H1 (cell line): ENCODE measurements at regions not wholly inside any gene's neighbourhood (a gene's known extent, or its start where the extent isn't known, plus 50 kb on each side); places are given as distances from the start of the nearest gene placed in this dataset.

ENCODE experiments used
- CTCF ChIA-PET: fragments of 300-600 bp; sonication (Branson Sonifier 250); formaldehyde crosslinking; loops from one replicate; lab custom pipeline; 2021; ENCODE audit not compliant: partially characterized antibody; lab: Charles Lee
- POLR2A ChIA-PET: fragments of 300-600 bp; sonication (Branson Sonifier 250); formaldehyde crosslinking; loops from one replicate; lab custom pipeline; 2021; ENCODE audit warnings: inconsistent platforms; ENCODE audit not compliant: partially characterized antibody; lab: Charles Lee
- DNase-seq, 2 experiments: peaks; one replicate each; pipeline versions ENCODE4 v3.0.0 to v3.0.0-alpha.2; 2010 to 2022; ENCODE audit warnings: low spot score in 2 of 2, low read depth in 1 of 2, mixed read lengths in 1 of 2
- FAIRE-seq: peaks from 2 replicates; lab custom pipeline; 2011; peaks lifted over from hg19 to GRCh38; lab: Jason Lieb, UNC
- H2AFZ ChIP-seq: 2 replicates; pipeline ENCODE4 v1.8.1; 2012; ENCODE audit warnings: low read length, inconsistent platforms
- H2AK5ac ChIP-seq: 2 replicates; pipeline ENCODE4 v1.6.1; 2013; ENCODE audit warnings: low read depth, low read length
- H2BK120ac ChIP-seq: replicated peaks from 2 replicates; pipeline ENCODE3; 2013; ENCODE audit warnings: low read depth, low read length, inconsistent platforms
- H2BK12ac ChIP-seq: 2 replicates; pipeline ENCODE4 v1.6.1; 2013; ENCODE audit warnings: low read depth, low read length
- H2BK15ac ChIP-seq: 2 replicates; pipeline ENCODE4 v1.6.1; 2013; ENCODE audit warnings: low read length
- H2BK20ac ChIP-seq: 2 replicates; pipeline ENCODE4 v1.6.1; 2013; ENCODE audit warnings: low read length
- H2BK5ac ChIP-seq: 2 replicates; pipeline ENCODE4 v1.6.1; 2013; ENCODE audit warnings: low read depth, low read length
- H3K14ac ChIP-seq: 2 replicates; pipeline ENCODE4 v1.6.1; 2013; ENCODE audit warnings: inconsistent platforms; ENCODE audit not compliant: insufficient read length
- H3K18ac ChIP-seq: 2 replicates; pipeline ENCODE4 v1.6.1; 2013; ENCODE audit warnings: low read length; ENCODE audit errors: extremely low read depth
- H3K23ac ChIP-seq: 2 replicates; pipeline ENCODE4 v1.6.1; 2013; ENCODE audit warnings: inconsistent platforms; ENCODE audit not compliant: insufficient read length
- H3K23me2 ChIP-seq: 2 replicates; pipeline ENCODE4 v1.6.1; 2013; ENCODE audit warnings: low read depth, low read length
- H3K27ac ChIP-seq: 2 replicates; pipeline ENCODE4 v1.6.1; 2011; ENCODE audit warnings: low read depth, low read length, inconsistent platforms
- H3K27me3 ChIP-seq, 4 experiments: replicated peaks in 1 of 4; 1 replicate in 1 of 4; 2 replicates in 3 of 4; pipeline versions ENCODE4 v1.6.1 to v1.8.1; 2011 to 2013; ENCODE audit warnings: low read length in 3 of 4, mild to moderate bottlenecking in 3 of 4, inconsistent platforms in 2 of 4, mixed read lengths in 2 of 4, moderate library complexity in 1 of 4; ENCODE audit not compliant: control insufficient read depth in 3 of 4, insufficient read depth in 3 of 4; ENCODE audit errors: extremely low read depth in 1 of 4
- H3K36me3 ChIP-seq, 4 experiments: 2 replicates each; pipeline versions ENCODE4 v1.6.1 to v1.8.1; 2011 to 2013; ENCODE audit warnings: mild to moderate bottlenecking in 4 of 4, low read length in 3 of 4, moderate library complexity in 2 of 4, control low read depth in 1 of 4, inconsistent platforms in 1 of 4; ENCODE audit not compliant: insufficient read depth in 4 of 4, control insufficient read depth in 2 of 4
- H3K4ac ChIP-seq: replicated peaks from 2 replicates; pipeline ENCODE3; 2013; ENCODE audit warnings: low read length, low read depth, mixed read lengths, inconsistent platforms; ENCODE audit not compliant: insufficient read length
- H3K4me1 ChIP-seq, 4 experiments: replicated peaks in 1 of 4; 1 replicate in 1 of 4; 2 replicates in 3 of 4; pipeline versions ENCODE4 v1.6.1 to v1.8.1; 2011 to 2013; ENCODE audit warnings: low read length in 3 of 4, inconsistent platforms in 2 of 4, mixed read lengths in 1 of 4; ENCODE audit not compliant: insufficient read depth in 4 of 4, control insufficient read depth in 3 of 4
- H3K4me2 ChIP-seq, 2 experiments: 2 replicates each; pipeline versions ENCODE4 v1.6.1 to v1.8.1; 2011 to 2013; ENCODE audit warnings: low read depth in 2 of 2, low read length in 2 of 2, control low read depth in 1 of 2, inconsistent platforms in 1 of 2, mild to moderate bottlenecking in 1 of 2; ENCODE audit not compliant: insufficient read depth in 1 of 2
- H3K4me3 ChIP-seq, 4 experiments: fragments of 200-600, 300-600 bp in 1 of 4; sonication (generic), shearing (Covaris generic), sonication (Bioruptor Twin) in 1 of 4; 2 replicates each; pipeline versions ENCODE4 v1.5.1 to v1.8.1; 2011 to 2016; ENCODE audit warnings: low read length in 4 of 4, low read depth in 3 of 4, control low read depth in 2 of 4, inconsistent platforms in 2 of 4, mild to moderate bottlenecking in 2 of 4, mixed read lengths in 1 of 4, moderate library complexity in 1 of 4; ENCODE audit not compliant: insufficient read depth in 2 of 4; ENCODE audit errors: extremely low read depth in 1 of 4
- H3K56ac ChIP-seq: replicated peaks from 2 replicates; pipeline ENCODE3; 2013; ENCODE audit warnings: low read depth, mild to moderate bottlenecking, mixed read lengths, low read length, inconsistent platforms; ENCODE audit not compliant: insufficient read length
- H3K79me1 ChIP-seq: 2 replicates; pipeline ENCODE4 v1.6.1; 2013; ENCODE audit warnings: low read depth, low read length, control low read depth
- H3K79me2 ChIP-seq, 2 experiments: 2 replicates each; pipeline versions ENCODE4 v1.6.1 to v1.8.1; 2012 to 2013; ENCODE audit warnings: low read length in 2 of 2, mild to moderate bottlenecking in 2 of 2, inconsistent platforms in 1 of 2; ENCODE audit not compliant: insufficient read depth in 2 of 2, control insufficient read depth in 1 of 2
- H3K9ac ChIP-seq, 4 experiments: replicated peaks in 1 of 4; 1 replicate in 1 of 4; 2 replicates in 3 of 4; pipeline versions ENCODE4 v1.6.1 to v1.8.1; 2011 to 2013; ENCODE audit warnings: low read depth in 3 of 4, low read length in 3 of 4, control low read depth in 2 of 4, mild to moderate bottlenecking in 2 of 4, moderate library complexity in 2 of 4, inconsistent platforms in 1 of 4; ENCODE audit errors: extremely low read depth in 1 of 4
- H3K9me3 ChIP-seq, 2 experiments: 2 replicates each; pipeline versions ENCODE4 v1.6.1 to v1.8.1; 2012 to 2013; ENCODE audit warnings: mild to moderate bottlenecking in 2 of 2, moderate library complexity in 2 of 2, control low read depth in 1 of 2, inconsistent platforms in 1 of 2, low read depth in 1 of 2, low read length in 1 of 2, mixed read lengths in 1 of 2; ENCODE audit not compliant: insufficient read depth in 2 of 2
- H4K20me1 ChIP-seq, 2 experiments: replicated peaks in 1 of 2; 2 replicates each; pipeline versions ENCODE3 to v1.8.1; 2011 to 2013; ENCODE audit warnings: inconsistent platforms in 2 of 2, low read length in 2 of 2, mild to moderate bottlenecking in 1 of 2; ENCODE audit not compliant: insufficient read depth in 2 of 2, control insufficient read depth in 1 of 2
- H4K5ac ChIP-seq: 2 replicates; pipeline ENCODE4 v1.6.1; 2013; ENCODE audit warnings: low read length, low read depth, mixed read lengths, inconsistent platforms; ENCODE audit not compliant: insufficient read length
- H4K8ac ChIP-seq: 2 replicates; pipeline ENCODE4 v1.8.0; 2013; ENCODE audit warnings: mild to moderate bottlenecking, moderate library complexity, low read length, inconsistent platforms; ENCODE audit not compliant: insufficient read depth; ENCODE audit errors: extremely low read depth
- H4K91ac ChIP-seq: replicated peaks from 2 replicates; pipeline ENCODE3; 2013; ENCODE audit warnings: low read length, mixed read lengths, inconsistent platforms; ENCODE audit not compliant: insufficient read length
- GTF2F1 ChIP-seq: IDR thresholded peaks from 2 replicates; pipeline ENCODE4 v1.6.1; 2012; ENCODE audit warnings: low read depth, low read length, improper control_type of control experiment, borderline replicate concordance
- JUND ChIP-seq: IDR thresholded peaks from 2 replicates; pipeline ENCODE4 v1.6.1; 2011; ENCODE audit warnings: mild to moderate bottlenecking, improper control_type of control experiment, low read length
- WGBS, 2 experiments: shearing (Covaris generic) in 1 of 2; methylation state at CpG; one replicate each; pipeline versions ENCODE4 v1.1.6 to v1.1.7; 2013 to 2015; ENCODE audit warnings: low lambda C conversion rate in 2 of 2, mixed read lengths in 2 of 2, inconsistent platforms in 1 of 2, low coverage in 1 of 2, missing lambda C conversion rate in 1 of 2; ENCODE audit not compliant: insufficient replicate concordance in 2 of 2, insufficient coverage in 1 of 2, insufficient read length in 1 of 2; ENCODE audit errors: extremely low coverage in 1 of 2, missing lambda C conversion rate in 1 of 2; 5-methylcytosine and 5-hydroxymethylcytosine counted together

DNA sequence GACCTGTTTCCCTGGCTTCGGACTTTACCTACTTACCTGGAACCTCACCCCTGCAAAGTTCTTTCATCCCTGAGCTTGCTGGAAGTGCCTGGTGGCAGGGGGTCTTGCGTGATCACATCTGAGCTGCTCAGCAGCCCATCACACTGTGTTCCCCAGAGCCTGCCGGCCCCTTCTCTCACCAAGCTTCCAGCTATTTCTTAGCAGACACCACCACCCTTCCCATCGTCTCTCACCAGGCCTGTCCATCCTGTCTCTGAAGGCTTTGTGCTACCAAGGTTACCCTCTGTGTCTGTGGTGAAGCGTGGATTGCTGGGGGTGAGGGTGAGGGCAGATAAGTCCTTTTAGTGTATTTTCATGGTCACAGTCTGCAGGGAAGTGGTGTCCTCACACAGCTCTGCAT, 78.8 kb upstream of the NRXN3 start:
- no peak overlapping the region for H4K5ac ChIP-seq
- no peak overlapping the region for H2BK12ac ChIP-seq
- no peak overlapping the region for H3K4me2 ChIP-seq
- no peaks in the 10 kb centered on the region for H3K36me3 ChIP-seq
- no peak overlapping the region; the same call in 1 of the 2 replicates for H2BK15ac ChIP-seq
- peak overlapping the region; percentile 86; the same call in 1 of the 2 replicates for H2BK20ac ChIP-seq
- no peak overlapping the region for H3K14ac ChIP-seq
- H4K20me1 ChIP-seq = no peaks in the 10 kb centered on the region
- H3K9ac ChIP-seq = no peak overlapping the region
- TF ChIP-seq GTF2F1 = no peak
- no peak for TF ChIP-seq JUND
- H2BK5ac ChIP-seq = no peak overlapping the region
- CTCF ChIA-PET = interaction anchor here (0.8 to 1.4 kb wide), 5 partner anchors 11 to 215 kb away, joined by 3 to 4 read pairs (median 3); no protein-coding TSS in a partner anchor
- H4K8ac ChIP-seq = no peak overlapping the region; the same call in 1 of the 2 replicates
- no peaks in the 10 kb centered on the region for H3K79me2 ChIP-seq
- H3K9me3 ChIP-seq = no peaks in the 10 kb centered on the region
- H3K23me2 ChIP-seq = no peaks in the 10 kb centered on the region
- POLR2A ChIA-PET = interaction anchor here (1.1 kb wide), 1 partner anchor 9 kb away, joined by 3 read pairs; no protein-coding TSS in a partner anchor
- H3K4ac ChIP-seq = no peak overlapping the region
- H2BK120ac ChIP-seq = no peak overlapping the region
- peaks cover 0 to 8% (median 3%) of the 10 kb centered on the region in 4 experiments; a peak in 4 of 7 replicates for H3K4me1 ChIP-seq
- no peak overlapping the region for H3K56ac ChIP-seq
- H3K27me3 ChIP-seq = no peaks in the 10 kb centered on the region
- no peaks in the 10 kb centered on the region for H3K79me1 ChIP-seq
- no peak for FAIRE-seq
- WGBS, 2 experiments = 93% methylated on average over 5 of the region's 5 CpGs; no CpG with 5 or more reads in 1 of the 2 experiments
- no peak for DNase-seq
- no peak overlapping the region for H3K18ac ChIP-seq
- no peak overlapping the region for H4K91ac ChIP-seq
- H3K23ac ChIP-seq = no peak overlapping the region
- no peak overlapping the region for H2AFZ ChIP-seq
- no peak overlapping the region for H2AK5ac ChIP-seq
- no peak overlapping the region for H3K27ac ChIP-seq
- no peak overlapping the region for H3K4me3 ChIP-seq
